Stimulated activated memory B cell treated with anti-CD40 and anti-IgM and Interleukin-4, amounts not matched to agents 10 μg/mL and 1 μg/mL and 100 μg/mL, for 72 hours (primary cell): ENCODE measurements at regions not wholly inside any gene's neighbourhood (a gene's known extent, or its start where the extent isn't known, plus 50 kb on each side); places are given as distances from the start of the nearest gene placed in this dataset.

Source experiments
- ATAC-seq: fragments of 150-1000 bp; cut with Tn5 transposase; 2 replicates; pipeline ENCODE4 v1.10.0; 2021
- H3K27ac Mint-ChIP-seq: one replicate; pipeline ENCODE4 v1.8.0; 2022; ENCODE audit warnings: mild to moderate bottlenecking, mixed read lengths
- H3K27me3 Mint-ChIP-seq: one replicate; pipeline ENCODE4 v1.8.0; 2022; ENCODE audit warnings: mixed read lengths
- H3K36me3 Mint-ChIP-seq: one replicate; pipeline ENCODE4 v1.8.0; 2022; ENCODE audit warnings: mixed read lengths
- H3K4me1 Mint-ChIP-seq: one replicate; pipeline ENCODE4 v1.8.0; 2022; ENCODE audit warnings: mixed read lengths
- H3K4me3 Mint-ChIP-seq: one replicate; pipeline ENCODE4 v1.8.0; 2022; ENCODE audit warnings: mild to moderate bottlenecking, moderate library complexity, mixed read lengths
- H3K9me3 Mint-ChIP-seq: one replicate; pipeline ENCODE4 v1.8.0; 2022; ENCODE audit warnings: mixed read lengths

- no peak overlapping the region for H3K4me3 Mint-ChIP-seq
- H3K36me3 Mint-ChIP-seq, result no peaks in the 10 kb centered on the region
- H3K27ac Mint-ChIP-seq, result no peak overlapping the region
- peaks cover 6% of the 10 kb centered on the region for H3K4me1 Mint-ChIP-seq
- H3K9me3 Mint-ChIP-seq, result no peaks in the 10 kb centered on the region
- ATAC-seq, result no peak
- no peaks in the 10 kb centered on the region for H3K27me3 Mint-ChIP-seq
Measured at GRCh38 chr5:21225223-21226064, 1237.4 kb upstream of the CDH18 start.

- Mint-ChIP-seq H3K4me1 (peaks cover 6% of the 10 kb centered on the region), H3K4me3 (no peak overlapping the region)
Measured at GRCh38 chr5:21221616-21222015, 1233.6 kb upstream of the CDH18 start.

DNA sequence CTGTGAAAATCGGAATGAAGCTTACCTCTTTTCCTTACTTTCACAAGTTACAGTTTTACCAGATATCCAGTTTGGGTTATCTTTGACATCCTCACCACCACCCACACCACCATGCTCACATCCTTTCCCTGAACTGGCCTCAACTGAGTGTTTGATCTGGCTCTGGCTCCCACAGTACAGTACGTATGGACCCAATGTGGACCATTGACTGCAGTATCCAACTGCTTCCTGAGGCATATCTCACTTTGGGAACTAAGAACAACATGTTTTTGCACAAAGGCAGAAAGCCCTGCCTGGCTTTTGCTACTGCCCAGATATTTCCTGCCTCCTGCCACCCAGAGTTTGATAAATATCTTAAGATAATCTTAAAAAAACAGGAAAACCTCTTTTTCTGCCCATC, 1232.0 kb upstream of the CDH18 start:
- H3K4me1 Mint-ChIP-seq, result peaks cover 6% of the 10 kb centered on the region
- no peaks in the 10 kb centered on the region for H3K36me3 Mint-ChIP-seq
- no peak for ATAC-seq
- no peak overlapping the region for H3K27ac Mint-ChIP-seq
- H3K27me3 Mint-ChIP-seq, result no peaks in the 10 kb centered on the region
- H3K4me3 Mint-ChIP-seq, result no peak overlapping the region
- H3K9me3 Mint-ChIP-seq, result no peaks in the 10 kb centered on the region

More at GRCh38 chr5:21221616-21222015, 1233.6 kb upstream of the CDH18 start:
- H3K27ac Mint-ChIP-seq, result no peak overlapping the region
- no peaks in the 10 kb centered on the region for H3K27me3 Mint-ChIP-seq
- no peaks in the 10 kb centered on the region for H3K9me3 Mint-ChIP-seq
- no peaks in the 10 kb centered on the region for H3K36me3 Mint-ChIP-seq
- ATAC-seq, result no peak

- H3K4me1 Mint-ChIP-seq, result peaks cover 6% of the 10 kb centered on the region
- no peak overlapping the region for H3K27ac Mint-ChIP-seq
- no peaks in the 10 kb centered on the region for H3K36me3 Mint-ChIP-seq
- H3K4me3 Mint-ChIP-seq, result no peak overlapping the region
- no peaks in the 10 kb centered on the region for H3K9me3 Mint-ChIP-seq
- H3K27me3 Mint-ChIP-seq, result no peaks in the 10 kb centered on the region
- ATAC-seq, result no peak
Measured at GRCh38 chr5:21219251-21219650, 1231.3 kb upstream of the CDH18 start.

DNA sequence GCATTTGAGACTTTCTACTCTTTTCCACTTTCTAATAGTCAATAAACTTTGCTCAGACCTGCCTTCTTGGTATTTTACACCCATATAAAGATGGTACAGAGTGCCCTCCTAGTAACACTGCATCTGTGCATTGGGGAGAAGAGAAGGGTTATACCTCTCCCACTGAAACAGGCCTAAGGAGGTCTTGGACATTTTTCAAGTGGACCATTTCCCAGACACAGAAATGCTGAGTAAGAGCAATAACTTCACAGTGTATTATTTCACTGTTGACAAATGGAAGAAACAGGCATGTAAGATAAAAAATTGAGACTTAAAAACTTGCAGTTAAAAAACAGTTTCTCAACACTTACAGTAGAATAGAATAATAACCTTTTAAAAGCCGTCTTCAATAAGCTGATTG, 1224.0 kb upstream of the CDH18 start:
- Mint-ChIP-seq H3K4me3 (no peak overlapping the region), H3K27ac (no peak overlapping the region), H3K9me3 (no peaks in the 10 kb centered on the region), H3K4me1 (no peaks in the 10 kb centered on the region), H3K27me3 (no peaks in the 10 kb centered on the region), H3K36me3 (no peaks in the 10 kb centered on the region)
- no peak for ATAC-seq

DNA sequence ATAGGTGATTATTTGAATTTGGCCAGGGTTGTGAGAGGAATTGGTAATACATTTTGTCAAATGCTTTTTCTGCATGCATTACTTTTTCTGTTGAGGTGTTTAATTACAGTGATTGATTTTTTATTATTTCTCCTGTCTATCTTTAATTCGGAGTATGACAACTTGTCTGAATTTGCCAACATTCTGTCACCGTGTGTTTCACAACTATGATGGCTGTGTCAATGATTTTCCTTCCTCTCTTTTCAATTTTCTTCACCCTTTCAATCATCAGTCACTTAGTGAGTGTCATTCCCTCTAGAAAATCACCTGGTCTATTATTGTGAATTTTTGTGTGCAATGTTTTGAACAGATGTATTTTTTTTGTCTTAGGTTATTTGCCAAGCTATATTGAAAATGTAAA, 1221.4 kb upstream of the CDH18 start:
- no peaks in the 10 kb centered on the region for H3K4me1 Mint-ChIP-seq
- ATAC-seq, result no peak
- no peak overlapping the region for H3K27ac Mint-ChIP-seq
- H3K36me3 Mint-ChIP-seq, result no peaks in the 10 kb centered on the region
- H3K9me3 Mint-ChIP-seq, result no peaks in the 10 kb centered on the region
- no peak overlapping the region for H3K4me3 Mint-ChIP-seq
- H3K27me3 Mint-ChIP-seq, result no peaks in the 10 kb centered on the region

GRCh38 chr5:21199087-21199486, 1211.1 kb upstream of the CDH18 start:
- H3K27ac Mint-ChIP-seq, result no peak overlapping the region
- no peaks in the 10 kb centered on the region for H3K4me1 Mint-ChIP-seq
- H3K27me3 Mint-ChIP-seq, result no peaks in the 10 kb centered on the region
- no peak for ATAC-seq
- no peaks in the 10 kb centered on the region for H3K9me3 Mint-ChIP-seq
- H3K4me3 Mint-ChIP-seq, result no peak overlapping the region
- no peaks in the 10 kb centered on the region for H3K36me3 Mint-ChIP-seq

GRCh38 chr5:21195145-21195544, 1207.1 kb upstream of the CDH18 start:
- Mint-ChIP-seq H3K27me3 (no peaks in the 10 kb centered on the region), H3K4me3 (no peak overlapping the region), H3K36me3 (no peaks in the 10 kb centered on the region), H3K4me1 (no peaks in the 10 kb centered on the region), H3K27ac (no peak overlapping the region), H3K9me3 (no peaks in the 10 kb centered on the region)
- ATAC-seq, result no peak

DNA sequence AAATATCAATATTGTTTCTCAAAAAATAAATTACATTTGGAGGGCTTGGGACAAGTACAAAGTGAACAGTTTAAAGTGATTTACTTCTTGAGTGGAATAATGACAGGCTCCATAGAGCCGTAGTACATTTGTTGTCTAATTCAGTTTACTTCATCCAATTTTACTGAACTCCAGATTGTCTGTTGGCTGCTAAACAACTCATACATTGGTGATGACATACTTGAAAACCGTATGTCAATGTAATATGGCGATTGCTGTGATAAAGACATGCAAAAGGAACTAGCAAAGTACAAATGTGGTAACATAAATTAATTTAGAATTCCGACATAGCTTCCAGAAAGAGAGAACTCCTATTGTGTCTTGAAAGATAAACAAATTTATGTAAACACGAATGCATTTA, 1197.5 kb upstream of the CDH18 start:
- Mint-ChIP-seq H3K4me1 (no peaks in the 10 kb centered on the region), H3K27me3 (no peaks in the 10 kb centered on the region), H3K36me3 (no peaks in the 10 kb centered on the region), H3K4me3 (no peak overlapping the region), H3K9me3 (no peaks in the 10 kb centered on the region), H3K27ac (no peak overlapping the region)
- ATAC-seq, result no peak

DNA sequence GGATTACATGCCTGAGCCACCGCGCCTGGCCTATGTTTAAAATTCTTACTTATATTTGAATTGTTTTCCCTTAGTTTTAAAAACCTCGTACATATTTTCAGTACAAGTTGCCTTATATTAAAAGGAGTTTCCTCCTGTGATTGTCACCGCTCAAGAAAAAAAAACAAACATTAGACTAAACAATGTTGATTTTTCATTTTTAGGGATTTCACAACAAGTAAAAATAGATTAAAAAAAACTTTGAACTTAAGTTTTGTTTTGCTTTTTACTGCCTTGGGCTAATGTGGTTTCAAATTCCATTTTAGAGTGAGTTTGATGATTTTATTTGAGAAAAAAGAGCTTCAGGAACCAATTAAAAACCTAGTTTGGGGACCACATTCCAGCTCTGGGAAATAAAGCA, 1196.6 kb upstream of the CDH18 start:
- H3K4me3 Mint-ChIP-seq, result no peak overlapping the region
- H3K27ac Mint-ChIP-seq, result no peak overlapping the region
- no peak for ATAC-seq
- H3K36me3 Mint-ChIP-seq, result no peaks in the 10 kb centered on the region
- H3K4me1 Mint-ChIP-seq, result no peaks in the 10 kb centered on the region
- no peaks in the 10 kb centered on the region for H3K9me3 Mint-ChIP-seq
- no peaks in the 10 kb centered on the region for H3K27me3 Mint-ChIP-seq

DNA sequence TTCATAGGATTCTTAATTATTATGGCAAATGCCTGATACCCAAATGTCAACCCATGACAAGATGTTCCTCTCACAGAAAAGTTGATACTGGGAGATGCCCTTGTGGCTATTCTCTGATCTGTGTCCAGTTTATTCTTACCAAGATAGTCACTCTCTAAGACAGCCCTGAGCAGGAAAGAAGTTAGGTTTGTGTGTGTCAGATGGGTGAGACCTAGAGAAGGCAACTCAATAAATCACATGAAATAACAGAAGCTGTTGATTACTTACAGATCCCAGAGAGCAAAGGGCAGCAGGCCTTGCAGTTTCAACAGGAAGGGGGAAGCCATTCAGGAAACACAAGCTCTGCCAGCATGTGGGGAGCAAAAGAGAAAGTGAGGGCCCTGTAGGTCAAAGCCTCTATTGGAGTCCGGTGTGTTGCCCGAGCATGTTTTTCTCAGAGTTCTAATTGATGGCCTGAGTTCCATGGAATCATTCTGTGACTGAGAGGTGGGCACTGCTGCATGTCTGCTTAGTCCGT, 1193.7 kb upstream of the CDH18 start:
- H3K27ac Mint-ChIP-seq, result no peak overlapping the region
- H3K36me3 Mint-ChIP-seq, result no peaks in the 10 kb centered on the region
- no peak overlapping the region for H3K4me3 Mint-ChIP-seq

DNA sequence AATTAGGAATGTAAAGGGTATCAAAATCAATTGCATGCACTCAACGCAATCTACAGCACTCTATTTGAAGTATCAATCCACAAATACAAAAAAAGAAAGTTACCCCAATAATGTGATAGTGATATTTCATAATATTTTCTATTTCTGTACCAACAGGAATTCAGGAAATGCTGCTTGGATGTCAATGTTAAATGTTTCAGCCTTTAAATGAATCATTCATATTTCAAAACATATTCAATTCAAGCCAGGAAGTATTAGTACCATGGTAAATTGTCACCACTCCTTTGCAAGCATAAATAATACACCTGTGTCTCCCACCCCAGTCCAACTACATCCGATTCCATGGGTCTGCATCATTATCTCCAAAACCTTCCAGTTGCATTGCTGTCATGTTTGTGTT, 1185.5 kb upstream of the CDH18 start:
- H3K4me1 Mint-ChIP-seq, result no peaks in the 10 kb centered on the region
- no peaks in the 10 kb centered on the region for H3K27me3 Mint-ChIP-seq
- no peaks in the 10 kb centered on the region for H3K36me3 Mint-ChIP-seq
- H3K27ac Mint-ChIP-seq, result no peak overlapping the region
- ATAC-seq, result no peak
- no peak overlapping the region for H3K4me3 Mint-ChIP-seq
- no peaks in the 10 kb centered on the region for H3K9me3 Mint-ChIP-seq

More for the DNA sequence above, 1193.7 kb upstream of the CDH18 start:
- H3K9me3 Mint-ChIP-seq, result no peaks in the 10 kb centered on the region
- no peaks in the 10 kb centered on the region for H3K27me3 Mint-ChIP-seq
- H3K4me1 Mint-ChIP-seq, result no peaks in the 10 kb centered on the region
- ATAC-seq, result no peak

DNA sequence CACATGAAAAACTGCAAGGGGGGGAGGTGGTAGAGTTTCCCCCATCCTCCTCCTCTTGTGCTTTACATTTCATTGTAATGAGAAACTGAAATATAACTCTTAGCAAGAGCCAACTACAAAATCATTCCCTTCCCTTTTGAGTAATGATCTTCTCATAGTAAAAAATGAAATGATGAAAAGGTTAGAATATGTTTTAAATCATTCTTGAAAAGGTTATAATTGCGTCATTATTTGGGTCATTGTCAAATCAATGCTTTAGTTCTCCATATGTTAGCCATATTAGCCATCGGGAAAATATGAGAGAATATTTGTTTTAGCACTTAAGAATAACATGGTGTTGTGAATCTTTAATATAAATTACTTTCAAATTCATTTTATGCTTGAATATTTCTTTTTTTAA, 1185.0 kb upstream of the CDH18 start:
- Mint-ChIP-seq H3K4me1 (no peaks in the 10 kb centered on the region), H3K4me3 (no peak overlapping the region), H3K9me3 (no peaks in the 10 kb centered on the region)

DNA sequence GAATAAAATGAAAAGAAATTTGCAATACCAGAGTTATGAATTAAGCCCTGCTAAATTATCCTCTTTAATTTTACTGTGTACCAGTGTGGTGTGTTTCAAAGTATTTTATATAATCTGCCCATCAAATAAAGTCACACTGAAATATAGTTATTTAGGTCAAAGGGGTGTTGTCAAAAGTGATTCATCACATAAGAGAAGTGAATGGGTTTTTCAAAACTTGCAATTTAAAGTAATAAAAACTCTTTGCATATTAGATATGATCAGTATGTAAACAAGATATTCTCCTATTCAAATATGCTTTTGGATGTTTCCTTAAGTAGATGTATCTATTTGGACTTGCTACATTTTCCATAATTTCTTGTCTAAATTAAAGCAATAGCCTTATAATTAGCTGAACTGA, 1183.0 kb upstream of the CDH18 start:
- no peak for ATAC-seq
- no peaks in the 10 kb centered on the region for H3K9me3 Mint-ChIP-seq
- no peaks in the 10 kb centered on the region for H3K4me1 Mint-ChIP-seq
- H3K27me3 Mint-ChIP-seq, result no peaks in the 10 kb centered on the region
- H3K36me3 Mint-ChIP-seq, result no peaks in the 10 kb centered on the region
- H3K27ac Mint-ChIP-seq, result no peak overlapping the region
- no peak overlapping the region for H3K4me3 Mint-ChIP-seq

More for the DNA sequence above, 1185.0 kb upstream of the CDH18 start:
- Mint-ChIP-seq H3K36me3 (no peaks in the 10 kb centered on the region), H3K27ac (no peak overlapping the region), H3K27me3 (no peaks in the 10 kb centered on the region)
- ATAC-seq, result no peak

DNA sequence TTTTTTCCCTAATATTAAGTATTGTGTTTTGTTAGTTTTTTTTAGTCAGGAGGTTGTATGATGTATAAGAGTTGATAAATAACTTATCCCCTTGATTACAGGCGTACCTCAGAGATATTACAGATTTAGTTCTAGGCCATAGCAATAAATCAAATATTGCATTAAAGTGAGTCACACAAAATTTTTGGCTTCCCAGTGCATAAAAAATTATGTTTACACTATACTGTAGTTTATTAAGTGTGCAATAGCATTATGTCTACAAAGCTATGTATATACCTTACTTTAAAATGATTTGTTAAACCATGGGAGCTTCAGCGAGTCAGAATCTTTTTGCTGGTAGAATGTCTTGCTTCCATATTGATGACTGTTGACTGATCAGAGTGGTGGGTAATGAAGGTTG, 1180.6 kb upstream of the CDH18 start:
- Mint-ChIP-seq H3K36me3 (no peaks in the 10 kb centered on the region), H3K9me3 (peaks cover 3% of the 10 kb centered on the region), H3K27me3 (no peaks in the 10 kb centered on the region), H3K4me1 (no peaks in the 10 kb centered on the region), H3K27ac (no peak overlapping the region), H3K4me3 (no peak overlapping the region)
- no peak for ATAC-seq

DNA sequence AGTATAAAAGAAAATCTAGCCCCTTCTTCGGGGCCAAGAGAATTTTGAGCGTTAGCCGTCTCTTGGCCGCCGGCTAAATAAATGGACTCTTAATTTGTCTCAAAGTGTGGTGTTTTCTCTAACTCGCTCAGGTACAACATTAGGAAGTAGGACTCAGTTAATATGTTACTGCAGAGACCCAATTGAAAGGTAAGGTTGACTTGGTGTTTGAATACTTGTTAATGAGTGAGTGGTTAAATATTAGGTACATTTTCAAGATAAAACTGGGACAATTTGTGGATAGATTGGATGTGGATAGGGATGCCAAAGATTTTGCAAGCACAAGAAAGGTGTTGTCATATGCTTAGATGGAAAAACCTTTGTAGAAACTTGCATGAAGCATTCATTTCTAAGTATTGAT, 1177.3 kb upstream of the CDH18 start:
- Mint-ChIP-seq H3K9me3 (peaks cover 3% of the 10 kb centered on the region), H3K27me3 (no peaks in the 10 kb centered on the region)

More for the DNA sequence above, 1177.3 kb upstream of the CDH18 start:
- Mint-ChIP-seq H3K4me3 (no peak overlapping the region), H3K27ac (no peak overlapping the region), H3K36me3 (no peaks in the 10 kb centered on the region), H3K4me1 (no peaks in the 10 kb centered on the region)
- no peak for ATAC-seq
